HG03139 (cell line): ENCODE measurements at regions not wholly inside any gene's neighbourhood (a gene's known extent, or its start where the extent isn't known, plus 50 kb on each side); places are given as distances from the start of the nearest gene placed in this dataset.
"Not testable (repeated sequence)": the region's sequence is repeated elsewhere in the genome, so short reads cannot be mapped to it uniquely, and the experiment has no call there.

Source experiments
- ATAC-seq: cut with Tn5 transposase; IDR thresholded peaks from one replicate; pipeline ENCODE4 v1.9.1; 2021; ENCODE audit not compliant: unreplicated experiment

- ATAC-seq, result no peak
Observed at GRCh38 chr11:129696309-129696989, 119.2 kb upstream of the TMEM45B start.

- ATAC-seq, result no peak
Observed at GRCh38 chr11:129698212-129698611, 117.4 kb upstream of the TMEM45B start.

- ATAC-seq, result no peak
Observed at GRCh38 chr11:129699711-129700304, 115.8 kb upstream of the TMEM45B start.

DNA sequence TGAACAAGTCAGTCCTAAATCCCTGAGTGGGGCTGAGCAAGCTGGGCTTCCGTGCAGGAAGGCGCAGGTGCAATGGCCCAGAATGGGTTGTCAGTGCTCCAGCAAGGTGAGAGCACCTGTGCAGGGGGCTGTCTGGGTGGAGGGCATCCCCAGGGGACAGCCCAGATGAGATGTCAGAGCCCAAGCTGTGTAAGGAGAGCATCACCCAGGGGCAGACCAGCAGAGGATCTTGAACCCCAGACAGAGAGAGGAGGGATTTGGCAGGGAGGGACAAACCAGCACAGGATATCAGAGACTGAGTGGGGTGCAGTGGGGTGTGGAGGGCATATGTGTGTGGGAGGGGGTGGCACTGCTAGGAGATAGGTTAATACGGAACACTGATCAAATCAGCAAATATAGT is 114.9 kb upstream of the TMEM45B start:
- no peak for ATAC-seq

DNA sequence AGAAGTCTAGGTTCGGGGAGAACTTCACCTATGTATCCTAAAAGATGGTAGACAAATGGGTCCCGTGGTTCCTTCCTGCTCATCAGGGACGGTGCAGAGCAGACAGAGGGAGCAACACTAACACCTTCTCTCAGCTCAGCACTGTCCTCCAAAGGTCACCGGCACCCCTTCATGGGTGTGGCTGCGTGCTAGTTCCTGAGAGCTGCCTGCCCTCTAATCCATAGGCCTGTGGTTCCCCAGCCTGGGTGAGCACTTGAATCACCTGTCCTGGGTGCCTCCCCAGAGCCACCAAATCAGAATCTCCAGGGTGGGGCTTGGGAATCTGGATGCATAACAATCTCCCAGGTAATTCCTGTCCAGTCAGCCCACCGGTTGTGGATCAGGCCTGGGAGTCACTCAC is 113.9 kb upstream of the TMEM45B start:
- no peak for ATAC-seq

- ATAC-seq, result no peak
Observed at GRCh38 chr11:129702410-129703398, 112.9 kb upstream of the TMEM45B start.

GRCh38 chr11:129703846-129704245 is 111.8 kb upstream of the TMEM45B start:
- no peak for ATAC-seq

- ATAC-seq, result no peak
Observed at GRCh38 chr11:129704831-129705230, 110.8 kb upstream of the TMEM45B start.

- ATAC-seq, result no peak
Observed at GRCh38 chr11:129705341-129705740, 110.3 kb upstream of the TMEM45B start.

DNA sequence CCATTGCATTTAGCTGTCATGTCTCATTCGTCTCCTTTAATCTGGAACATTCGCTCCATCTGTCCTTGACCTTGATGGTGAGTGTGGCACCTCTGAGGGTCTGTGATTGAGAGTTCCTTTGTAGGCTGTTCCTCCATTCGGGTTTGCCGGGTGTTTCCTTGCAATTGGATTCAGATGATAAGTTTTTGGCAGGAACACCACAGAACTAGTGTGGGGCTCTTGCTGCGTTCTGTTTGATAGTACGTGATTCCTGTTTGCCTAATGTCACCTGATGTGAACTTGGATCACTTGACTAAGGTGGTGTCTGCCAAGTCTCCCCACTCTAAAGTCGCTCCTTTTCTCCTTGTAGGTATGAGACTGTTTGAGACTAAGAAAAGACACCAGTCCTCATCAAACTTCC is 109.7 kb upstream of the TMEM45B start:
- no peak for ATAC-seq

GRCh38 chr11:129709801-129710398 is 105.7 kb upstream of the TMEM45B start:
- no peak for ATAC-seq

- ATAC-seq, result no peak
Observed at GRCh38 chr11:129710423-129710822, 105.2 kb upstream of the TMEM45B start.

DNA sequence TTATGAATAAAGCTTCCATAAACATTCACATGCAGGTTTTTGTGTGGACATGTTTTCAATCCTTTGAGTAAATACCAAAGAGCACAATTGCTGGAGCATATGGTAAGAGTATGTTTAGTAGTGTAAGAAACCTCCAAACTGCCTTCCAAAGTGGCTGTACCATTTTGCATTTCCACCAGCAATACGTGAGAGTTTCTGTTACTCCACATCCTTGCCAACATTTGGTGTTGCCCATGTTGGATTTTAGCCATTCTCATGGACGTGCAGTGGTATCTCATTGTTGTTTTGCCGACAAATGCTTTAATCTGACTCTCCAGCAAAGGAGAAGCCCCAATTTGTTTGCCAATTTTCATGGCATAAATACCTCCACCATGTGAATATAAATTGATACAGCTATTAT is 103.9 kb upstream of the TMEM45B start:
- ATAC-seq, result no peak

- ATAC-seq, result not testable (repeated sequence)
Observed at GRCh38 chr11:129712486-129713240, 103.0 kb upstream of the TMEM45B start.

DNA sequence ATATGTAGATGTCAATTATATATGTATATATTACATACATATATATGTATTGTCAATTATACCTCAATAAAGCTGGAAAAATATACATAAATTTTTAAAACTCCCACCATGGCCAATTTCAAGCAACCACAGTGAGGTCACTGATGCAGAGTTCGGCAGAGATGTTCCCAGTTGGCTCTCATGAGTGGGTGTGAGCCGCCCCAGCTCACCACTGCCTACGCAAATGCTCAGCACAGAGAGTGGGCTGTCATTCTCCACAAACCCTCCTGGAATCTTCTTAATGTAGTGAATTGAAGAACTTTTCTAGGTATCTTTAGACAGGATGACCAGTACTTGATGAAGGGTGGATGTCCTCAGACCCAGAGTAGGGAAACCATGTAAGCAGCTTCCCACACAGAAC is 96.6 kb upstream of the TMEM45B start:
- ATAC-seq, result no peak

DNA sequence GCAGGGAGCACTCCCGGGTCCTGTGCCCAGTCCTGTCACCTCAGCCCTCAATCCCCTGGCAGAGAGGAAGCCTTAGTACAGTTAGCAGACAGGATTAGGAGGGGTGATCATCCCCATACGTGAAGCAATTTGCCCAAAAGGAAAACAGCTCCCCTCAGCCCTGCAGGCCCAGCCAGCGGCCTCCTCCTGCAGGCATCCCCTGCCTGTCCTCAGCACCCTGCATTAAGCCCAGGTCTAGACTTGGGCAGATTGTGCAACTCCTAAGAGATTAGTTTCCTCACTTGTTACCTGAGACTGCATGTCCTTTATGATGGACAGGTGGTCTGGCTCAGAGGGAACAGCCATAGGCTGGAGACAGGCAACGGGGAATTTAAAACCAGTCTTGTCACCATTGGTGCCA is 95.5 kb upstream of the TMEM45B start:
- no peak for ATAC-seq

- no peak for ATAC-seq
Observed at GRCh38 chr11:129720994-129721393, 94.7 kb upstream of the TMEM45B start.

DNA sequence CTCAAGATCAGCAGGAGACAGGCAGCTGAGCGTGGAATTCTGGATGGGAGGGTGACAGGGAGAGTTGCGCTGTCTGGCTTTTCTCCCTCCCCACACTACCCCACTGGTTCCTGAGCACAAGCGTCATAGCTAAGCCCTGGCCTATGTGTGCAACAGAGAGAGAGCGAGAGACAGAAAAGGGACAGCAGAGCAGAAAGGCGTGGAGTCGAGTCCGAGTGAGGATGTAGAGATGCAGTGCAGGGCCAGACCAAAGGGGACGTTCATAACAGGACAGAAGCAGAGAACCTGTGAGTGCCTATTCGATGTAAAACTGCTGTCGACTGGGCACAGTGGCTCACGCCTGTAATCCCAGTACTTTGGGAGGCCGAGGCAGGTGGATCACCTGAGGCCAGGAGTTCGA is 94.0 kb upstream of the TMEM45B start:
- no peak for ATAC-seq

DNA sequence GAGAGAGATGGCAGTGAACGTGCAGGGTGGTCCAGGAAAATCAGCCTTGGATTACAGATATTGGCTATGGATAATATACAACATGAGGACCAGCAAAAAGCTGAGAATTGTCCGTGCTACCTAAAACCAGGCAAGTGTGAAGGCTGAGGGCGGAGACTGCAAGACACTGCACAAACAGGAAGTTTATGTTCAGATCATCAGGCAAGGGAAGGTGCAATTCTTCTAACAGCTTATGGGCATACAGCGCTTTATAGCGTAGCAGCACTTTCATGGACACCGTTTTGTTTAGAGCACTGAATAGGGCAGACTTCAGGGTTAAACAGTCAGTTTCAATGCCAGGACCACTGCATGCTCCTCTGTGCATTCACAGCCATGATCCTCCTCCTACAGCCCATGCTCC is 93.1 kb upstream of the TMEM45B start:
- no peak for ATAC-seq

GRCh38 chr11:129723146-129723760 is 92.4 kb upstream of the TMEM45B start:
- no peak for ATAC-seq
